Adipose tissue (tissue), 3 donors: ENCODE measurements at regions not wholly inside any gene's neighbourhood (a gene's known extent, or its start where the extent isn't known, plus 50 kb on each side); places are given as distances from the start of the nearest gene placed in this dataset.

Experiments used
- H3K27ac ChIP-seq: one replicate; pipeline ENCODE4 v1.5.1; 2013; ENCODE audit warnings: low read depth, low read length
- WGBS, 3 donors: extraction: QIAGEN DNeasy Blood & Tissue Kit; methylation state at CpG; one replicate each; pipeline ENCODE4 v1.1.7; 2013; 5-methylcytosine and 5-hydroxymethylcytosine counted together
- donor health status: healthy with polysubstance abuse.
- donor health status: Bipolar disorder and iron deficiency.
- donor health status: healthy.

DNA sequence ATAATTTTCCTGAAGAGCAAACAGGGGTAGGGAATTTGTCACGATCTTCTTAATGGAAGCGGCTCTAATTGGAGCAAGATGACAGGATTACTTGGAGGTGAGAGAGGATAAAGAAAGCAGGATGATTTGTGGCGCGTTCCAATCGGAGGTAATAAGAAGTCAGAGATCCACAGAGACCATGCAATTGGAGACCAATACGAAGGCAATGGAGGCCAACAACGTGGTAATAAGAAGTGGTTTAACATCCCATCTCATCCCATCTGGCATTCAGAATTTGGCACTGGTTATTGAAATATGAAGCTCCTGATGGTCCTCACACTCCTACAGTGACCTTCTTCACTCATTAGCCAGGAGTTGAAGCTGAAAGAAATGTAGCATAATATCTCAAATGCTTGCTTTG lies 130.6 kb downstream of the DLEU7 start:
- 87 to 88% (median 87%) methylated on average over 7 of the region's 7 CpGs for WGBS, 3 donors

DNA sequence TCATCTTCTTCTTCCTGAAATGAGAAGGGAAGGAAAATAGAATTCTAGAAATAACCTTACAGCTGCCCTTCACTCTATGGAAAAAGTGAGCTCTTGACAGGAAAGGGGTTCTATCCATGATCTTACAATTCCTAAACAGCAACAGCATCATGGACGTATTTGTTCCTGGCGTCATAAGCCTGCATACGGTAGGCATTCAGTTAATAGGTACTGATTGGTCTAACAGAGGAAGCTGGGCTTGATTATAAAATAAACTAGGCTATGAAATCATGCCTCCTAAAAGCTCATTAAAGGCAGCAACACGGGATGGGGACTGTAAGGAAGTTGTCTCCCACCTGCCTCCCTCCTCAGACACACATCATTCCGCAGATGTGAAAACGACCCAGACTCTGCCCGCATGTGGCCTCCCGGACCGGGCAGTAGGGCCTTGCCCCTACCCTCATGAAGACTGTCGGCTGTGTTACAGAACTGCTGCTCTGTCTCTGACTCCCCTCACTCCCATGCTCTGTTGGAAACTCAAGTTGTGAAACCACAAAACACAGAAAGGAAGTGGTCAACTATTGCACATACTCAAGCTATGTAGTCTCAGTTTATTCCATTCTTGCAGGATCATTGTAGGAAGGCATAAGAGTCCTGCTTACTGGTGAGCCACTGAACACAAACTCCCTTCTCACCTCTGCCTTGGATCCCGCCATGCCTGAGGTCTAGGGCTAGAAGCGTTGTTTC lies 129.8 kb downstream of the DLEU7 start:
- 54 to 77% (median 64%) methylated on average over 12 of the region's 12 CpGs for WGBS, 3 donors

More for the DNA sequence above, 130.6 kb downstream of the DLEU7 start:
- H3K27ac ChIP-seq: no peak overlapping the region

DNA sequence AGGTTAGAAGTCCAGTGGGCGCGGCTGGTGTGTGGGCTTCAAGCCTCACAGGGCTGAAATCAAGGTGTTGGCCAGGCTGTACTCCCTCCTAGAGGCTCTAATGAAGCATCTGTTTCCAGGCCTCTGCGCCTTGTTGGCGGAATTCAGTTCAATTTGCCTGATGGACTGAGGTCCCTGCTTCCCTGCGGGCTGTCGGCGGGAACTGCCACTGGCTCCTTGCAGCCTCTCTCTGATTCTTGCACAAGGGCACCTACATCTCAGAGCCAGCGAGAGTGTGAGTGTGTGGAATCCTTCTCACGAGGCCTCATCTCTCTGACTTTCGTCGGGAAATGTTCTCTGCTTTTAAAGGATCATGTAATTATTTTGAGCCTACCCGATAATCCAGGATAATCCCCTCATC lies 128.6 kb downstream of the DLEU7 start:
- WGBS, 3 donors: 76 to 96% (median 80%) methylated on average over 12 of the region's 12 CpGs
- H3K27ac ChIP-seq: no peak overlapping the region

More for the DNA sequence above, 129.8 kb downstream of the DLEU7 start:
- H3K27ac ChIP-seq: no peak overlapping the region

DNA sequence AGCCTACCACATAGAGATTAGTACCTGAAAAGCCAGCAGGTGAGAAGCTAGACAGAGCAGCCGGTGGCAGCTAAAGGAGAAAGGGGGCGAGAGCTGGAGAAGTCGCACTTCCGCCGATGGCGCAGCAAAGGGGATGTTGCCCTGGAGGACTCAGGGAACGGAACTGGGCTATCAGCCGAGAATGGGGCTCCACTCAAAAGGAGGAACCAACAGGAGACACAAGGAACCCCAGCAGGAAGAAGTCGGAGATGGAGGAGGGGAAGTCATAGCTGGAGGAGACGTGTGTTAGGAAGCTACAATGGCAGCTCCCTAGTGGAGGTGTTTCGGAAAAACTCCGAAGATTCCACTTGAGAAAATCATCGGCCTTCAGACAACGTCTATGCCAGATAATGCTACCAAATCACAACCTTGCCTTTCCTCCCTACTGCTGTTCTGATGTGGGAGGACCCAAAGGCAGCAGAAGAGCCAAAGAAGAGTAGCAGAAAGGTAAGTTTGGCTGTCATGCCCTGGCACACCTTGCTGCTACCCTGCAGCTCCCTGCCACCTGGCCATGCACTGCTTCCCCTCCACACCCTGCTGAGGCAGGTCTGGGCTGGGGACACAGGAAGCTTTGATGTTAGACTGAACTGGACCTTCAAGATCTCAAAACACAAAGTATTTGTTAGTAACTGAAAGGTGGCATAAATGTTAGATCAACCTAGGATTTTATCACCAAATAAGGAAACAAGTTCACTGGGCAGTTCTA lies 127.9 kb downstream of the DLEU7 start:
- H3K27ac ChIP-seq: no peak overlapping the region
- 56 to 92% (median 78%) methylated on average over 14 of the region's 14 CpGs for WGBS, 3 donors

DNA sequence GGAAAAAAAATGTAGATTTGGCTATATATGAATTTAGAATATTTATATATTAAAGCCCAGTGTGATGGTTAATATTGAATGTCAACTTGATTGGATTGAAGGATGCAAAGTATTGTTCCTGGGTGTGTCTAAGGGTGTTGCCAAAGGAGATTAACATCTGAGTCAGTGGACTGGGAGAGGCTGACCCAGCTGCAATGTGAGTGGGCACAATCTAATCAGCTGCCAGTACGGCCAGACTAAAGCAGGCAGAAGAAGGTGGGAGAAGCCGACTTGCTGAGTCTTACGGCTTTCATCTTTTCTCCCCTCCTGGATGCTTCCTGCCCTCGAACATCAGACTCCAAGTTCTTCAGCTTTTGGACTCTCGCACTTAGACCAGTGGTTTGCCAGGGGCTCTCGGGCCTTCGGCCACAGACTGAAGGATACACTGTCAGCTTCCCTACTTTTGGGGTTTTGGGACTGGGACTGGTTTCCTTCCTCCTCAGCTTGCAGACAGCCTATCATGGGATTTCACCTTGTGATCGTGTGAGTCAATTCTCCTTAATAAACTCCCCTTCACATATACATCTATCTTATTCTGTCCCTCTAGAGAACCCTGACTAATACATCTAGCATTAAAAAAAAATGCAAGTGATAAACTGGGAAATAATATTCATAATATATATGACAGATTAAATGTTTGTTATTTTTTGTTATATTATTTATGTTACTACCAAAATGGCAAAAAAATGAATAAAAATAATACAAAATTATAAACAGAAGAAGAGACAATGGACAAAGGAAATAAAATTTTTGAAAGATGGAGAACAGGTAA lies 122.4 kb downstream of the DLEU7 start:
- H3K27ac ChIP-seq: no peak overlapping the region
- WGBS, 3 donors: 74 to 91% (median 82%) methylated on average over 8 of the region's 8 CpGs

DNA sequence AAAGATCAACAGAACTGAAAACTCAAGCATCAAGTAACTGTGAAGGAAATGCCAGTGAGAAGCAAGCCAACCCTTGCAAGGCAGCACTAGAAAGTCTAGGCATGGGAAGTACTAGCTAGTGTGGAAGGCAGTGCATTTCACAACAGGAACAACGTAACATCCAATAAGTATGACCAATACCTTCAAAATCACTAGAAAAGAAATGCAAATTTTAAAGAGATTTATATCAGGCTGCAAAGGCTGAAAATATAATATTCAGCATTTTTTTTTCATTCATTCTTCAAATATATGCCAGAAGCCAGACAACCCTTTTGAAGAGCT lies 121.9 kb downstream of the DLEU7 start:
- WGBS, 3 donors: 66 to 96% (median 87%) methylated on average over 1 of the region's 1 CpG
- H3K27ac ChIP-seq: no peak overlapping the region

DNA sequence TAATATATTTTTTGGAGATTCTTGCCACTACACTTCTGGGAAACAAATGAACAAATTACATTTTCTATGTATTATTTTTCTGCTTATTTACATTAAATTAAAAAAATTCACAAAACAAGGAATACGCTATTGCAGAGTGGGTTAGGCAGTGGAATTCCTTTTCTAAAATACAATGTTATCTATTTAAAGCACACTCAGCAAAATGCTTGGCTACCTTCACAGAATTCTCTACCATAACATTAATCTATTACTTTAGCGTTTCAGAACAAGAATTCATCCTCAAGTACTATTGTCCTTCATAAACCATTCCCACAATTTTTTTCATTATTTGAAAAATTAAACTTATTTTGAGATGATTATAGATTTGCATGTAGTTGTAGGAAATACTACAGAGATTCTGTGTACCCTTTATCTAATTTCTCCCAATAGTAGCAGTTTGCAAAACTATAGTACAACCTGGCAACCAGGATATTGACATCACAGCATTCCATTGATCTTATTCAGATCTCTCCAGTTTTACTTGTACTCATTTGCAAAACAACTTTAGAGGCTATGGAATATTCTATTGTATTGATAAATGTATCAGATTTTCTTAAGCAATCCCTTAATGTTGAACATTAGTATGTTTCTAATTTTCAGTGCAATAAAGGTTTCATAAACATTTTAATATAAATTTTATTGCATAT lies 120.9 kb downstream of the DLEU7 start:
- WGBS, 3 donors: 89 to 92% (median 90%) methylated on average over 2 of the region's 2 CpGs
- H3K27ac ChIP-seq: no peak overlapping the region

DNA sequence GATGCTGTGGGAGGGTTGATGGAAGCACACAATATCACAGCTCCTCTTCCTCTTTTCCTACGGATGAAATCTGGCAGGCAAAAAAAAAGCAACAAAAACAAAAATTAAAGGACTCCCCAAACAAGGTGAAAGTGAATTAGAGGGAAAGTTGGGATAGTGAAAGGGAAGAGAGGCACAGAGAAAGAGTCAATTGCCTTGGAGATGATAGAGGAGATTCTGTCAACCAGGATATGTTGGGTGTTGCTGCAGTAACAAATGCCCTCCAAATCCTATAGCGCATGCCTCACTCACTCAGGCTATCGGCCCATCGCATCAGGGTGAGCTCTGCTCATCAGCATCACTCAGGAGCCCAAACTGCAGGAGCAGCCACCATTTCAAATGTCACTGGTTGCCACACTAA lies 119.1 kb downstream of the DLEU7 start:
- H3K27ac ChIP-seq: no peak overlapping the region
- 89 to 97% (median 92%) methylated on average over 4 of the region's 4 CpGs for WGBS, 3 donors

DNA sequence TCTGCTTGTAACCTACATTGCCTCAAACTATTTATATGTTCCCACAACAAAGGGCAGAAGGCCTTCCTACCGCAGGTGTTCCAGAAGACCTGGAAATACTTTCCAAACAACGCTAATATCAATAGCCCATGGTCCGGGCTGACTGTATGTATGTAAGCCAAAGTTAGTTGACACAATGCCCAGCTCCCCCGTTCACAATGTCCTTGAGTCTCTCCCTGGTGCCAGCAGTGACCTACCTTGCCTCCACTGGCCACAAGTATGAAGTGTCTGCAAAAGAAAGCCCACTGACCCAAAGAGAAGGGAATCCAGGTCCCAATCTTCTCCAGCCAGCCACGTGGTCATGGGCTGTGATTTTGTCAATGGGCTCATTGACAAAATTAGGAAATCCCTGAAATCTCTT lies 118.6 kb downstream of the DLEU7 start:
- WGBS, 3 donors: 54 to 91% (median 79%) methylated on average over 5 of the region's 5 CpGs
- H3K27ac ChIP-seq: no peak overlapping the region

DNA sequence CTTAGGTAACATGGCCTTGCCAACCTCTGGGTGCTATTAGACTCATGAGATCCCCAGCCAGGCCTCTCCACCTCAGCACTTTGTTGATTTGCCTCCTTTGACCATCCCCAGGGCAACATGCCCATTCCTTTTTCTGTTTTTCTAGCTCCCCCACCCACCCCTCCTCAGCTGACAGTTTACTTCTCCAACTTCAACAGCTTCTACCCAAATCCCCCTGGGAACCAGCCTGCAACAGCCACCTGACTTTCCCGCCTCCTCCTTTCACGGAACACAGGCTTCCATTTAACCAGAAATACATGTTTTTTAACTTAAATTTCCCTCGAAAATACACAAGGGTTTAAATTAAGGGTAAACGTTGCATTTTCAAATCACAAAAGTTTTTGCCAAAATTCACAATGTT lies 117.3 kb downstream of the DLEU7 start:
- H3K27ac ChIP-seq: no peak overlapping the region
- 80 to 92% (median 84%) methylated on average over 4 of the region's 4 CpGs for WGBS, 3 donors

DNA sequence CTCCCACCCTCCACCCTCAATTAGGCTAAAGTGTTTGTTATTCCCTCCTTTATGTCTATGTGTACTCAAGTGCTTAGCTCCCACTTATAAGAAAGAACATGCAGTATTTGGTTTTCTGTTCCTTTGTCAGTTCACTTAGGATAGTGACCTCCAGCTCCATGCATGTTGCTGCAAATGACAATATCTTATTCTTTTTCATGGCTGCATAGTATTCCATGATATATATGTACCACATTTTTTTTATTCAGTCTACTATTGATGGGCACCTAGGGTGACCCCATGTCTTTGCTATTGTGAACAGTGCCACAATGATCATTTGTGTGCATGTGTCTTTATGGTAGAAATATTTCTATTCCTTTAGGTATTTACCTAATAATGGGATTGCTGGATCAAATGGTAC lies 114.3 kb downstream of the DLEU7 start:
- H3K27ac ChIP-seq: no peak overlapping the region

DNA sequence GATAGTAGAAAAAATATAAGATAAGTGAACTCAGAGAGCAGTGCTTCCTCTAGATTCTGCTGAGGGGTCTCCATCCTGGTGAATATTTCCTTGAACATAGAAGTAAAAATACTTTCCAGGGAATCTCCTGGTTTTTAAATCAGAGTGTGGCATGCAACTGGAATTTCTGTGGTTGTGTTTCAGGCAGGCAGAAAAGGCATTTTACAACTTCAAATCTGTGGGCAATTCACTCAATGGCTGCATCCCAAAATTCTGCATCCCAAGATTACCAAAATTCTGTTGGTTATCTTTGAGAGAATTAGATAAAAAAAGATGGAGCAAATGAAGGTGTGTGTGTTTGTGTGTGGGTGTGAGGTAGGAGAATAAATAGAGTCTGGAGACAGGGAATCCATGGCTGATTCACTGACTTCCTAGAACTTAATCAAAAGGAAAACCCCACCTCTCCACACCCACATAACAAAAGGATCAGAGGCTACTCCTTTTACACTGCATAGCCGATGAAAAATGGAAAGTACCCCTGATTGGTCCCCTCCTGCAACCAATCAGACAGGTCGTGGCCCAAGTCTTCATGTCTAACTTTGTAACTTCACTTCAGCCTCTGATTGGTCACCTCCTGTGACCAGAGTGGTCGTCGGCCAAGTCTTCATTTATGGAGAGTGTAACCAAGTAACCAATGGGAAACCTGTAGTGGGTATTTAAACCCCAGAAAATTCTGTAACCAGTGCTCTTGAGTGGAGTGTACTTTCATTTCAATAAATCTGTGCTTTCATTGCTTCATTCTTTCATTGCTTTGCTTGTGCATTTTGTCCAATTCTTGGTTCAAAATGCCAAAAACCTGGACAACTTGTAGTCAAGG lies 112.8 kb downstream of the DLEU7 start:
- WGBS, 3 donors: 87 to 93% (median 89%) methylated on average over 4 of the region's 4 CpGs
- no peak overlapping the region for H3K27ac ChIP-seq

DNA sequence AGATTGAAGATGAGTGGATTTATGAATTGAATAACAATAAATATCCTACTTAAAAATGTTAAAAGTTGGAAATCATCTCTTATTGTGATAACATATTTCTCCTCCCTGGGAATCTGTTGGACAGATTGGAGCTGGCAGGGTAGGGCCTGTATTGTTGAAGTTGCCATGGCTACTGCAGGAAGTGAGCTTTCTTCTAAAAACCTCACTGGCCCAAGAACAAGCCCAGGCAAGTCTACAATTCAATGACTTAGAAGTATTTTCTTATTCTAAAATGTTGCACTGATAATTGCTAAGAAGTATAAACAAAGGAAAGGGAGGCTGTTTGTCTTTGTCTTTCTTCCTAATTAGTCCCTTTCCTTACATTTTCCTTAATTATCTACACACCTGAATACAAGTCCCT lies 112.1 kb downstream of the DLEU7 start:
- H3K27ac ChIP-seq: no peak overlapping the region

DNA sequence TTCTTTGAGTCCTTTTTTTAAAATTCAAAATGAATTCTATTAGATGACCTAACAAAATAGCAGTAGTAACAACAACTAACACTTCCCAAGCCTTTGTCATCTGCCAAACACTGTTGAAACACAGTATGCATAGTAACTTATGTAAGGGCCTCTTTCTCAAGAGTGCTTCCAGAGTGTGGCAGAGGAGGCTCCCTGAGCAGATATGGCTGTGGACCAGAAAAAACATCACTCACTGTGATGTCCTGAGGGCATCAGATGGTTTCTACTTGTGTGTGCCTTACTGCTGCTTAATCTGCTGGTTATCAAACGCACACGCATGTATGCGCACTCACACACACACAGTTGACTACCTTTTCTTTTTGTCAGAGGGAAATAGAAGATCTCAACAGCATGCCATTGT lies 110.8 kb downstream of the DLEU7 start:
- no peak overlapping the region for H3K27ac ChIP-seq
- WGBS, 3 donors: 65 to 98% (median 87%) methylated on average over 3 of the region's 3 CpGs

DNA sequence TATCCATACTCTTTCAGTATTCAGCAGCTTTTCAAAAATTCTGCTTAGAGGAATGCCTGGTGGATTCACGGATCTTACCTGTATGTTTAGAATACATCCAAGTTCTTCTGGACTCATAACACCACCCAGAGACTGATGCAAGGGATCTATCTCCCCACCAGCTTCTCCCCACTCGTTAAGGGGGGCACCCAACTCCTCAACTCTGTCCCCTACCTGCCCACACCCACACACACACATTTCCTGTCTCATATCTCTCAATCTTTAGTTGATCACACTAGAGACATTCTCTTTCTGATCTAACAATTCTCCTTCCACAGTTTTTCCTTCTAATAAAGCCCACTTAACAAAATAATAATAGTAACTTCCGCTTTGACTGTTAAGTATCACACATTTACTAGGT lies 110.1 kb downstream of the DLEU7 start:
- no peak overlapping the region for H3K27ac ChIP-seq
- WGBS, 3 donors: 77 to 93% (median 87%) methylated on average over 3 of the region's 3 CpGs

DNA sequence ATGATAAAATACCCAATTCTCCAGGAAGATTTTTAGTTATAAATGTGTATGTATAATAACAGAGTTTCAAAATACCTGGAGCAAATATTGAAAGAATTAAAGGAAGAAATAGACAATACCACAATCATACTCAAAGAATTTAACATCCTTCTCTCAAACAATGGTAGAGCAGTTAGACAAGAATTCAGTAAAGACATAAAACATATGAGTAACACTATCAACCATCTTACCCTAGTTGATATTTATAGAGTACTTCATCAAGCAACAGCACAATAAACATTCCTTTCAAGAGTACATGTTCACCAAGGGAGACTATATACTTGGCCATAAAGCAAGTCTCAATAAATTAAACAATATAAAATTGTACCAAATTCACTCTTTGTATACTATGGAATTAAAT lies 108.4 kb downstream of the DLEU7 start:
- H3K27ac ChIP-seq: no peak overlapping the region

DNA sequence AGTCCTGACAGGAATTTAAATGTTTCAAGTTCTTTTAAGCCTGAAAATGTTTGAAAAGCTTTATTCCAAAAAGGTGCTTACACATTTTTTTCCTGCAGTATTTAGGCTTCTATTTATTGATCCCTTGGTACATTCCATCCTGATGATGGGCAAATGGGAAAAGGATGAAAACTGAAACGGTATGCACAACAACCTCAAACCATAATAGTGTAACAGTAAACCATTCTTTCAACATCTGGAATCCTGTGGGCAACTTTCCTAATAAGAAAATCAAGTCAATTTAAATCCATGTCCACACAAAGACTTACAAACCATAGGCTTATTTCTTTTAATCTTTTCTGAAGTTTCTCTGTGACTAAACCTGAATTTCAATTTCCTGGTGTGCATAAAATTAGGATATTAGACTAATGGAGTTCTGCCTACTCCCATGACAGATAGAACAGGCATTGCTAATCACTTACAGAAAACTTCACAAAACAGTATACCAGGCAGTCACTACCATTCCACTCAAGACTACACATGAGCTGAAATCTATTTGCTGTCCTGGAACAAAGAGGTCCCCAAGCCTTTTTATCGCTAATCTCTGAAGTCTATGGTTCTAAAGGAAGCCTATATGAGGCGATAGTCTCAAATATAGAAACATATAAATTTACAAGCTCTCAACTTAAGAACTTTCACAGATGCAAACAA lies 103.3 kb downstream of the DLEU7 start:
- WGBS, 3 donors: 50 to 85% (median 81%) methylated on average over 3 of the region's 3 CpGs

DNA sequence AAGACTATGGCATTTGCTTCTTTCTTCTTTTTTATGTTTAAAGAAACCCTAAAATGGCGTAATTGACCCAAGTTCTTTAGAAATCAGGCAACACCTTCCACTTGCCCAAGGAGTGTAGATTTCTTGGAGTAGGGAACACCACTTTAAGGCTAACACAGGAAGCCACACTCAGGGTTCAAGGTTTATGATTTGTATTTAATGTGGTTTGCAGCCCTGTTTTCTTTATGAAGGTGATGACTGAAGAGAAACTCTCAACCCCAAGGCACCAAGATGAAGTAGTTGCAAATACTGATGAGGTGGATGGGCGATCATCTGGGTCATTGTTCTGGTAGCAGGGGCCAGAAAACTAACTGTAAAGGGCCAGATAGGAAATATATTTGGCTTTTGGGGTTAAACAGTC lies 101.1 kb downstream of the DLEU7 start:
- H3K27ac ChIP-seq: no peak overlapping the region

More for the DNA sequence above, 103.3 kb downstream of the DLEU7 start:
- no peak overlapping the region for H3K27ac ChIP-seq

More for the DNA sequence above, 101.1 kb downstream of the DLEU7 start:
- 88 to 96% (median 92%) methylated on average over 2 of the region's 2 CpGs for WGBS, 3 donors
